Omental fat pad (tissue), 3 donors: ENCODE measurements at regions not wholly inside any gene's neighbourhood (a gene's known extent, or its start where the extent isn't known, plus 50 kb on each side); places are given as distances from the start of the nearest gene placed in this dataset.

Source experiments
- ATAC-seq: fragments of 150-250 bp; one replicate; pipeline ENCODE4 v1.9.1; 2016; ENCODE audit warnings: mild to moderate bottlenecking, moderate library complexity; ENCODE audit not compliant: low FRiP score
- DNase-seq: peaks from one replicate; pipeline ENCODE4 v3.0.0-alpha.2; 2019; ENCODE audit warnings: low spot score
- CTCF ChIP-seq, 3 donors: fragments of 450-650 bp; IDR thresholded peaks; one replicate each; pipeline ENCODE4 v1.5.1; 2016 to 2017; ENCODE audit warnings: antibody characterized with exemption in 3 of 3, mild to moderate bottlenecking in 3 of 3, moderate library complexity in 2 of 3

- no peak for TF ChIP-seq CTCF (IDR thresholded peaks at IDR 0.05)
- no peak for DNase-seq
- ATAC-seq = no peak
These were observed 155.2 kb upstream of the PRSS1 start for GRCh38 chr7:142594078-142594477.

GRCh38 chr7:142593106-142593505, 156.2 kb upstream of the PRSS1 start:
- no peak for TF ChIP-seq CTCF (IDR thresholded peaks at IDR 0.05)
- no peak for DNase-seq
- no peak for ATAC-seq

DNA sequence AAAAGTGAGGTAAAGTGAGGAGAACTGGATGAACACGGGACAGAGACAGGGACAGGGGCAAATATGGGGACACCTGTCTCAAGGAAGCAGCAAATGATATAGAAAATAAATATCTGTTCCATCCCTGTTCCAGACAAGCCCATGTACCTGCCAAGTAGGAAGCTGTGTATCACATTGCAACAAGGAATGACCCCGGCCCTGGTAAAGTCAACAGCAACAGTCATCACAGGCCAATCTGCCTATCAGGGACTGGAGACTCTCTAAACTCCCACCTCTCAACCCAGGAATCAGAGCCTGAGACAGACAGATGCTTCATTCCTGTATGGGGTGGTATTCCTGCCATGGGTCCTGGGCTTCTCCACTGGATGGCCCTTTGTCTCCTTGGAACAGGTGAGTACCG, 156.6 kb upstream of the PRSS1 start:
- ATAC-seq (no peak), DNase-seq (no peak)
- TF ChIP-seq CTCF (IDR thresholded peaks at IDR 0.05) = no peak

- ATAC-seq (no peak), DNase-seq (no peak)
- TF ChIP-seq CTCF (IDR thresholded peaks at IDR 0.05) = no peak
These were observed 157.0 kb upstream of the PRSS1 start for GRCh38 chr7:142592231-142592630.

DNA sequence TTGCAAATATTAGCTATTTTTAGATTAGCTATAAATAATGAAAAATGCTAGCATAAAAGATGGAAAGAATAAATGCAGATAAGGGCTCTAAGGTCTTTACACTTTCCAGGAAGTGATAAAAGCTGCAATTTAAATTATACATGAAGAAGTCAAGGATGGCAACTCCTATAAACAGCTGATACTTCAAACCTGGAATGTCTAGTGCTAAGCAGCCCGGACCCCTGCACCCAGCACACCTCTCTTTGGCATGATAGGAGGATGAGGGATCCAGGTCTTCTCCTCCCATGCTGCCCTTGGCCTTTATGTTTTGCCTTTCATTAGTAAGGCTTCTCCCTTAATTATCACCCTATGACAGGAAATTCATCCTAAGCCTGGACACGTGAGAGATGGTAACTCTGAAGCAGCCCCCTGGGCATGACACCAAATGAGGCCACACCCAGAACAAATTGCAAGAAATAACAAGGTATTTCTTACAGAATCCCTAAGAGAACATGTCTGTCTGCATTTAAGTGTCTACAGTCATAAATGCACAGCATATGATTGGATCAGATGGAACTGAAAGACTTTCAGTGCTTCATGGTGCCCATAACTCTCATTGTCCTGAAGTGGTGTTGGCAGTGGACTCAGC, 158.3 kb upstream of the PRSS1 start:
- DNase-seq = no peak
- TF ChIP-seq CTCF (IDR thresholded peaks at IDR 0.05) = no peak
- no peak for ATAC-seq

- no peak for ATAC-seq
- DNase-seq = no peak
- no peak for TF ChIP-seq CTCF (IDR thresholded peaks at IDR 0.05)
These were observed 159.2 kb upstream of the PRSS1 start for GRCh38 chr7:142590077-142590476.

GRCh38 chr7:142587578-142588191, 161.6 kb upstream of the PRSS1 start:
- ATAC-seq = no peak
- no peak for TF ChIP-seq CTCF (IDR thresholded peaks at IDR 0.05)

More at GRCh38 chr7:142587578-142588191, 161.6 kb upstream of the PRSS1 start:
- no peak for DNase-seq
